Left lung (tissue), 4 donors: ENCODE measurements at regions not wholly inside any gene's neighbourhood (a gene's known extent, or its start where the extent isn't known, plus 50 kb on each side); places are given as distances from the start of the nearest gene placed in this dataset.

ENCODE experiments used
- ATAC-seq: fragments of 200-7000 bp; cut with Tn5 transposase; one replicate; pipeline ENCODE4 v1.9.1; 2020; ENCODE audit warnings: moderate library complexity
- DNase-seq, 4 donors: peaks; one replicate each; pipeline ENCODE4 v3.0.0-alpha.2; 2013 to 2020
- H3K27ac ChIP-seq, 2 donors: fragments of 200-600 bp; sonication (generic) in 1 of 2; one replicate each; pipeline versions ENCODE4 v1.5.0 to v1.8.0; 2020 to 2021
- H3K27me3 ChIP-seq, 2 donors: fragments of 200-600 bp; sonication (generic) in 1 of 2; one replicate each; pipeline versions ENCODE4 v1.5.0 to v1.8.0; 2020 to 2021
- H3K36me3 ChIP-seq, 2 donors: fragments of 200-600 bp; sonication (generic) in 1 of 2; one replicate each; pipeline versions ENCODE4 v1.5.0 to v1.8.0; 2020 to 2021
- H3K4me1 ChIP-seq, 2 donors: fragments of 200-600 bp; one replicate each; pipeline ENCODE4 v1.8.0; 2021
- H3K4me3 ChIP-seq, 2 donors: fragments of 200-600 bp; sonication (generic) in 1 of 2; one replicate each; pipeline versions ENCODE4 v1.5.0 to v1.8.0; 2020 to 2021; ENCODE audit warnings: mild to moderate bottlenecking in 1 of 2
- H3K9me3 ChIP-seq, 2 donors: fragments of 200-600 bp; sonication (generic) in 1 of 2; one replicate each; pipeline versions ENCODE4 v1.5.0 to v1.8.0; 2020 to 2021
- intact Hi-C, 2 donors: fragments of 100-400 bp; cut with DNase I; formaldehyde crosslinking; loops; one replicate each; pipeline versions ENCODE4 v1.11.2 to v1.14.2; 2022
- TF ChIP-seq, protein P1 (sequence below), 2 donors: fragments of 200-600 bp; sonication (generic) in 1 of 2; IDR thresholded peaks; one replicate each; pipeline versions ENCODE4 v1.5.0 to v1.8.0; 2021; ENCODE audit warnings: antibody characterized with exemption in 2 of 2
- donor health status: DM: no; HTN: yes; CAD: no.
- donor health status: DM: no; HTN: no; CAD: no.

DNA sequence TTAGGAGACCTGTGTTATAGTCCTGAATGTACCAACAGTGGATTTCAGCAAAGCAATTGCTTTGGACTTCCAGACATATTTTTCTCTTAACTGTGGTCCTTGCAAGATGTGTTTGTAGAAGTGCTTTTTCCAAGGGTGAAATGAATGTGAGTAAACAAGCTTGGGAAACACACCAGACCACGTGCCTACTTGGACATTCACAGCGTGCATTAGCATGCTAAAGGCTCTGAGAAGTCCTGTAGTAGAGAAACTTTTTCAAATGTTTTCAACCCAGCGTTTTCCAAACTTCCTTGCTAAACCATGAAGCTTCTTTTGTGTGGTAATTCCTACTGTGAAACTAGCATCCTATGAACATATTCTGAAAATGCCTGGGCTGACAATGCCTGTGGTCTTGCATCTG lies 91.2 kb upstream of the DBX1 start:
- TF ChIP-seq, protein P1, sequence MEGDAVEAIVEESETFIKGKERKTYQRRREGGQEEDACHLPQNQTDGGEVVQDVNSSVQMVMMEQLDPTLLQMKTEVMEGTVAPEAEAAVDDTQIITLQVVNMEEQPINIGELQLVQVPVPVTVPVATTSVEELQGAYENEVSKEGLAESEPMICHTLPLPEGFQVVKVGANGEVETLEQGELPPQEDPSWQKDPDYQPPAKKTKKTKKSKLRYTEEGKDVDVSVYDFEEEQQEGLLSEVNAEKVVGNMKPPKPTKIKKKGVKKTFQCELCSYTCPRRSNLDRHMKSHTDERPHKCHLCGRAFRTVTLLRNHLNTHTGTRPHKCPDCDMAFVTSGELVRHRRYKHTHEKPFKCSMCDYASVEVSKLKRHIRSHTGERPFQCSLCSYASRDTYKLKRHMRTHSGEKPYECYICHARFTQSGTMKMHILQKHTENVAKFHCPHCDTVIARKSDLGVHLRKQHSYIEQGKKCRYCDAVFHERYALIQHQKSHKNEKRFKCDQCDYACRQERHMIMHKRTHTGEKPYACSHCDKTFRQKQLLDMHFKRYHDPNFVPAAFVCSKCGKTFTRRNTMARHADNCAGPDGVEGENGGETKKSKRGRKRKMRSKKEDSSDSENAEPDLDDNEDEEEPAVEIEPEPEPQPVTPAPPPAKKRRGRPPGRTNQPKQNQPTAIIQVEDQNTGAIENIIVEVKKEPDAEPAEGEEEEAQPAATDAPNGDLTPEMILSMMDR (IDR thresholded peaks at IDR 0.05) = no peak
- intact Hi-C loops = no loop called here

DNA sequence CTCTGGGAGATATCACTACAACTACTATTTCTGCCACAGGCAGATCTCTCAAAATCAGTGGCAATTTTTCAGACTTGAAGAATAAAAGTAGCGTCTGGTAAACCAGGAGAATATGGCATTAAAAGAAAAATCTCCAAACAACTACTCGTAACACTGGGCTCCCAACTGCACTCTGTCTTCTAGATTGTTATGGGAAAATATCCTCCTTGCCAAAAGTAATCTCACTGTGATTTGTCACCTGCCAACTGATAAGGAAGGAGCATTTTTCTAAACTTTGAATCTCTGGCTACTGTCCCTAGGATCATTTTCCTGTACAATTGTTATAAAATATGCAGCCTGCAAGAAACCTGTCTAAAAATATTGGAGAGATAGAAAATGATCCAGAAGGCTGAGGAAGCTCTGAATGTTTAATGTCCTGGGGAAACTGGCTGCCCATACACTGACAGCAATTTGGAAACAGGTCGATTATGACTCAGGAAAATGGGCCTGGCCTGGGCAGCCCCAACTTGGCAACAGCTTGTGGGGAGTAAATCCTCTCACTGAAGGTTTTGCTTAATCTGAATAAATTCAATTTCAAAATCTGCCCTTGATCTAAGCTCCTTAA lies 90.5 kb upstream of the DBX1 start:
- Histone ChIP-seq H3K9me3 (no peaks in the 10 kb centered on the region), H3K4me3 (no peak overlapping the region), H3K27me3 (peaks cover 0 to 9% of the 10 kb centered on the region in 2 donors), H3K27ac (no peak overlapping the region), H3K36me3 (no peaks in the 10 kb centered on the region), H3K4me1 (no peaks in the 10 kb centered on the region)
- intact Hi-C loops = no loop called here
- ATAC-seq (no peak), DNase-seq (no peak)
- TF ChIP-seq, protein P1 (IDR thresholded peaks at IDR 0.05) = no peak

More for the DNA sequence above, 91.2 kb upstream of the DBX1 start:
- H3K4me3 ChIP-seq = no peak overlapping the region
- no peaks in the 10 kb centered on the region for H3K4me1 ChIP-seq
- H3K36me3 ChIP-seq = no peaks in the 10 kb centered on the region
- no peak overlapping the region for H3K27ac ChIP-seq
- DNase-seq (no peak), ATAC-seq (no peak)
- no peaks in the 10 kb centered on the region for H3K9me3 ChIP-seq
- H3K27me3 ChIP-seq = peaks cover 0 to 9% of the 10 kb centered on the region in 2 donors

DNA sequence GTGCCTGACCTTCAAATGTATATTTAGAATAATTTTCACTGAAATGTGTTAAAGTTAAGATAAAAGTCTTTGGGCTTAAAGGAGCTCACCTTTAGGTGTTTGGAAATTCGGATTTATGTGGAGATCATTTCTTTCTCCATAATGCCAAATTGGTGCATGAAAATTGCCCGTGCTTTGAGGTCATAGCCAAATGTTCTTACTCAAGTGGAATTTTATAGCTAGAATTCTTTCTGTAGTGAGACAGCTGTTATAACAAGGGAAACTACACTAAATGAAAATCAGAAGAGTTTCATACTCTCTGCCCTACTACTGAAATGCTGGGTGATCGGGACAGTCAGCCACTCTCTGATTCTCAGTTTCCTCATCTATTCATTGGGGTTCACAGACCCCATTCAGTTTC lies 89.5 kb upstream of the DBX1 start:
- H3K27me3 ChIP-seq = peaks cover 0 to 9% of the 10 kb centered on the region in 2 donors
- ATAC-seq (no peak), DNase-seq (no peak)
- intact Hi-C loops = no loop called here
- TF ChIP-seq, protein P1 (IDR thresholded peaks at IDR 0.05) = no peak
- H3K4me1 ChIP-seq = no peaks in the 10 kb centered on the region
- no peaks in the 10 kb centered on the region for H3K9me3 ChIP-seq
- no peak overlapping the region for H3K27ac ChIP-seq
- H3K4me3 ChIP-seq = no peak overlapping the region
- no peaks in the 10 kb centered on the region for H3K36me3 ChIP-seq

DNA sequence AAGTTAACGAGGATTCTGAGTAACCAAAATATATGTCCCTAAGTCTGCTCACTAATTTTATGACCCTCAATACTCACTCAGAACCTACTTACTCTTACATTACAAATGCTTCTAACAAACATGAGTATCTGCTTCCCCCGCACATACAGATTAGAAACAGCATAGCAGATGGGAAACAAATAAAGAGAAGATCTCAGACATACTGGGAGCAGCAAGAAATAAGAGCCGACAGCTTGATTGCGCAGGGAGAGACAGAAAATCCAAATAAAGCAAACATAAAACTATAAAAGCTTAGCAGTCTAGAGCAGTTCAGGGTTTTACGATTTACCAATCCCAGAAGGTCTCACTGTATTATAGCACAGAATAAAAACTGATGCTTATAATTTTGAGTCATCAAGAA lies 89.1 kb upstream of the DBX1 start:
- Histone ChIP-seq H3K4me3 (no peak overlapping the region), H3K27ac (no peak overlapping the region), H3K4me1 (no peaks in the 10 kb centered on the region), H3K9me3 (no peaks in the 10 kb centered on the region), H3K27me3 (peaks cover 0 to 9% of the 10 kb centered on the region in 2 donors), H3K36me3 (no peaks in the 10 kb centered on the region)
- TF ChIP-seq, protein P1 (IDR thresholded peaks at IDR 0.05) = no peak
- intact Hi-C loops = no loop called here
- no peak for DNase-seq
- no peak for ATAC-seq

DNA sequence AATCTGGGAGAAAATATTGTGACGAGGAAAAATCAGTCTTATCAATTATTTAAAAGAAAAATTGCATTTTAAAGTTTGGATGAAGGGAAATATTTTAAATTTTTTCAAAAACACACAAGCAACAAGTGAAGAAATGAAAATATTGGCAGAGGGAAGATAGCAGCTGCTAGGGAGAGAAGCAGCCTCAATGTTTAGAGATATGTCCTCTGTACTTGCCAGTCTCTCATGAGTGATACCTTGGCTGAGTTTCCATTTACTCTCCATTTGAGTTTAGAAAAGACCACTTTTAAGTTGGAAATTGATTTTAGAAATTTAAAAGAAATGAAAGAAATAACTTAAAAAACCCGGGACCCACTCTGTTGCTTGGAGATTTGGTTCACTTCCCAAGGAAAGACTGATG lies 88.6 kb upstream of the DBX1 start:
- H3K27ac ChIP-seq = no peak overlapping the region
- DNase-seq (no peak), ATAC-seq (no peak)
- H3K27me3 ChIP-seq = peaks cover 0 to 9% of the 10 kb centered on the region in 2 donors
- H3K4me3 ChIP-seq = no peak overlapping the region
- H3K9me3 ChIP-seq = no peaks in the 10 kb centered on the region
- intact Hi-C loops = no loop called here
- H3K4me1 ChIP-seq = no peaks in the 10 kb centered on the region
- no peaks in the 10 kb centered on the region for H3K36me3 ChIP-seq
- TF ChIP-seq, protein P1 (IDR thresholded peaks at IDR 0.05) = no peak
